ENCODE measurements at regions not wholly inside any gene's neighbourhood (a gene's known extent, or its start where the extent isn't known, plus 50 kb on each side); places are given as distances from the start of the nearest gene placed in this dataset.

- ChIA-PET POLR2A (no interaction called here), CTCF (no interaction called here)
- DNase-seq (ENCODE audit: unreplicated experiment), result no peak
- no peak for TF ChIP-seq CTCF (IDR thresholded peaks at IDR 0.05; ENCODE audit: unreplicated experiment)
- Mint-ChIP-seq H3K27me3 (ENCODE audit: insufficient read depth, unreplicated experiment) (no peaks in the 10 kb centered on the region), H3K4me3 (ENCODE audit: unreplicated experiment) (no peak overlapping the region), H3K27ac (ENCODE audit: low read depth, unreplicated experiment) (no peak overlapping the region), H3K4me1 (ENCODE audit: insufficient read depth, unreplicated experiment) (no peaks in the 10 kb centered on the region), H3K36me3 (ENCODE audit: insufficient read depth, unreplicated experiment) (no peaks in the 10 kb centered on the region), H3K9me3 (ENCODE audit: unreplicated experiment) (no peaks in the 10 kb centered on the region)
- intact Hi-C loops (cut with micrococcal nuclease), result no loop called here
- no TSS peak for BruUV-seq (replicated peaks)
Observed at GRCh38 chr3:167084545-167084944, 295.6 kb downstream of the ZBBX start.

GRCh38 chr3:167078070-167078622, 302.0 kb downstream of the ZBBX start:
- H3K36me3 Mint-ChIP-seq (ENCODE audit: insufficient read depth, unreplicated experiment), result no peaks in the 10 kb centered on the region
- POLR2A ChIA-PET, result interaction anchor here (0.7 kb wide), 1 partner anchor 585 kb away, joined by 3 read pairs; no protein-coding TSS in a partner anchor
- H3K4me3 Mint-ChIP-seq (ENCODE audit: unreplicated experiment), result no peak overlapping the region
- peaks cover 8% of the 10 kb centered on the region for H3K4me1 Mint-ChIP-seq (ENCODE audit: insufficient read depth, unreplicated experiment)
- DNase-seq (ENCODE audit: unreplicated experiment), result peak; percentile 10
- no TSS peak for BruUV-seq (replicated peaks)
- H3K9me3 Mint-ChIP-seq (ENCODE audit: unreplicated experiment), result peaks cover 8% of the 10 kb centered on the region
- no peak for TF ChIP-seq CTCF (IDR thresholded peaks at IDR 0.05; ENCODE audit: unreplicated experiment)
- CTCF ChIA-PET, result no interaction called here
- intact Hi-C loops (cut with micrococcal nuclease), result no loop called here
- H3K27me3 Mint-ChIP-seq (ENCODE audit: insufficient read depth, unreplicated experiment), result no peaks in the 10 kb centered on the region
- no peak overlapping the region for H3K27ac Mint-ChIP-seq (ENCODE audit: low read depth, unreplicated experiment)

GRCh38 chr3:167067787-167068161, 312.3 kb downstream of the ZBBX start:
- Mint-ChIP-seq H3K4me3 (ENCODE audit: unreplicated experiment) (no peak overlapping the region), H3K36me3 (ENCODE audit: insufficient read depth, unreplicated experiment) (no peaks in the 10 kb centered on the region), H3K27me3 (ENCODE audit: insufficient read depth, unreplicated experiment) (no peaks in the 10 kb centered on the region), H3K9me3 (ENCODE audit: unreplicated experiment) (peaks cover 7% of the 10 kb centered on the region), H3K27ac (ENCODE audit: low read depth, unreplicated experiment) (no peak overlapping the region), H3K4me1 (ENCODE audit: insufficient read depth, unreplicated experiment) (no peaks in the 10 kb centered on the region)
- TF ChIP-seq CTCF (IDR thresholded peaks at IDR 0.05; ENCODE audit: unreplicated experiment), result no peak
- POLR2A ChIA-PET, result no interaction called here
- CTCF ChIA-PET, result no interaction called here
- no TSS peak for BruUV-seq (replicated peaks)
- intact Hi-C loops (cut with micrococcal nuclease), result no loop called here
- no peak for DNase-seq (ENCODE audit: unreplicated experiment)

- no peak for TF ChIP-seq CTCF (IDR thresholded peaks at IDR 0.05; ENCODE audit: unreplicated experiment)
- no TSS peak for BruUV-seq (replicated peaks)
- ChIA-PET CTCF (no interaction called here), POLR2A (no interaction called here)
- H3K36me3 Mint-ChIP-seq (ENCODE audit: insufficient read depth, unreplicated experiment), result no peaks in the 10 kb centered on the region
- H3K27ac Mint-ChIP-seq (ENCODE audit: low read depth, unreplicated experiment), result no peak overlapping the region
- H3K4me3 Mint-ChIP-seq (ENCODE audit: unreplicated experiment), result no peak overlapping the region
- no peaks in the 10 kb centered on the region for H3K4me1 Mint-ChIP-seq (ENCODE audit: insufficient read depth, unreplicated experiment)
- intact Hi-C loops (cut with micrococcal nuclease), result no loop called here
- peaks cover 7% of the 10 kb centered on the region for H3K9me3 Mint-ChIP-seq (ENCODE audit: unreplicated experiment)
- H3K27me3 Mint-ChIP-seq (ENCODE audit: insufficient read depth, unreplicated experiment), result no peaks in the 10 kb centered on the region
- DNase-seq (ENCODE audit: unreplicated experiment), result no peak
Observed at GRCh38 chr3:167066977-167067786, 312.9 kb downstream of the ZBBX start.
